H1 (cell line): ENCODE measurements at regions not wholly inside any gene's neighbourhood (a gene's known extent, or its start where the extent isn't known, plus 50 kb on each side); places are given as distances from the start of the nearest gene placed in this dataset.

Experiments used
- CTCF ChIA-PET: fragments of 300-600 bp; sonication (Branson Sonifier 250); formaldehyde crosslinking; loops from one replicate; lab custom pipeline; 2021; ENCODE audit not compliant: partially characterized antibody; lab: Charles Lee
- POLR2A ChIA-PET: fragments of 300-600 bp; sonication (Branson Sonifier 250); formaldehyde crosslinking; loops from one replicate; lab custom pipeline; 2021; ENCODE audit warnings: inconsistent platforms; ENCODE audit not compliant: partially characterized antibody; lab: Charles Lee
- DNase-seq, 2 experiments: peaks; one replicate each; pipeline versions ENCODE4 v3.0.0 to v3.0.0-alpha.2; 2010 to 2022; ENCODE audit warnings: low spot score in 2 of 2, low read depth in 1 of 2, mixed read lengths in 1 of 2
- FAIRE-seq: peaks from 2 replicates; lab custom pipeline; 2011; peaks lifted over from hg19 to GRCh38; lab: Jason Lieb, UNC
- H2AFZ ChIP-seq: 2 replicates; pipeline ENCODE4 v1.8.1; 2012; ENCODE audit warnings: low read length, inconsistent platforms
- H2AK5ac ChIP-seq: 2 replicates; pipeline ENCODE4 v1.6.1; 2013; ENCODE audit warnings: low read depth, low read length
- H2BK120ac ChIP-seq: replicated peaks from 2 replicates; pipeline ENCODE3; 2013; ENCODE audit warnings: low read depth, low read length, inconsistent platforms
- H2BK12ac ChIP-seq: 2 replicates; pipeline ENCODE4 v1.6.1; 2013; ENCODE audit warnings: low read depth, low read length
- H2BK15ac ChIP-seq: 2 replicates; pipeline ENCODE4 v1.6.1; 2013; ENCODE audit warnings: low read length
- H2BK20ac ChIP-seq: 2 replicates; pipeline ENCODE4 v1.6.1; 2013; ENCODE audit warnings: low read length
- H2BK5ac ChIP-seq: 2 replicates; pipeline ENCODE4 v1.6.1; 2013; ENCODE audit warnings: low read depth, low read length
- H3K14ac ChIP-seq: 2 replicates; pipeline ENCODE4 v1.6.1; 2013; ENCODE audit warnings: inconsistent platforms; ENCODE audit not compliant: insufficient read length
- H3K18ac ChIP-seq: 2 replicates; pipeline ENCODE4 v1.6.1; 2013; ENCODE audit warnings: low read length; ENCODE audit errors: extremely low read depth
- H3K23ac ChIP-seq: 2 replicates; pipeline ENCODE4 v1.6.1; 2013; ENCODE audit warnings: inconsistent platforms; ENCODE audit not compliant: insufficient read length
- H3K23me2 ChIP-seq: 2 replicates; pipeline ENCODE4 v1.6.1; 2013; ENCODE audit warnings: low read depth, low read length
- H3K27ac ChIP-seq: 2 replicates; pipeline ENCODE4 v1.6.1; 2011; ENCODE audit warnings: low read depth, low read length, inconsistent platforms
- H3K27me3 ChIP-seq, 4 experiments: replicated peaks in 1 of 4; 1 replicate in 1 of 4; 2 replicates in 3 of 4; pipeline versions ENCODE4 v1.6.1 to v1.8.1; 2011 to 2013; ENCODE audit warnings: low read length in 3 of 4, mild to moderate bottlenecking in 3 of 4, inconsistent platforms in 2 of 4, mixed read lengths in 2 of 4, moderate library complexity in 1 of 4; ENCODE audit not compliant: control insufficient read depth in 3 of 4, insufficient read depth in 3 of 4; ENCODE audit errors: extremely low read depth in 1 of 4
- H3K36me3 ChIP-seq, 4 experiments: 2 replicates each; pipeline versions ENCODE4 v1.6.1 to v1.8.1; 2011 to 2013; ENCODE audit warnings: mild to moderate bottlenecking in 4 of 4, low read length in 3 of 4, moderate library complexity in 2 of 4, control low read depth in 1 of 4, inconsistent platforms in 1 of 4; ENCODE audit not compliant: insufficient read depth in 4 of 4, control insufficient read depth in 2 of 4
- H3K4ac ChIP-seq: replicated peaks from 2 replicates; pipeline ENCODE3; 2013; ENCODE audit warnings: low read length, low read depth, mixed read lengths, inconsistent platforms; ENCODE audit not compliant: insufficient read length
- H3K4me1 ChIP-seq, 4 experiments: replicated peaks in 1 of 4; 1 replicate in 1 of 4; 2 replicates in 3 of 4; pipeline versions ENCODE4 v1.6.1 to v1.8.1; 2011 to 2013; ENCODE audit warnings: low read length in 3 of 4, inconsistent platforms in 2 of 4, mixed read lengths in 1 of 4; ENCODE audit not compliant: insufficient read depth in 4 of 4, control insufficient read depth in 3 of 4
- H3K4me2 ChIP-seq, 2 experiments: 2 replicates each; pipeline versions ENCODE4 v1.6.1 to v1.8.1; 2011 to 2013; ENCODE audit warnings: low read depth in 2 of 2, low read length in 2 of 2, control low read depth in 1 of 2, inconsistent platforms in 1 of 2, mild to moderate bottlenecking in 1 of 2; ENCODE audit not compliant: insufficient read depth in 1 of 2
- H3K4me3 ChIP-seq, 4 experiments: fragments of 200-600, 300-600 bp in 1 of 4; sonication (generic), shearing (Covaris generic), sonication (Bioruptor Twin) in 1 of 4; 2 replicates each; pipeline versions ENCODE4 v1.5.1 to v1.8.1; 2011 to 2016; ENCODE audit warnings: low read length in 4 of 4, low read depth in 3 of 4, control low read depth in 2 of 4, inconsistent platforms in 2 of 4, mild to moderate bottlenecking in 2 of 4, mixed read lengths in 1 of 4, moderate library complexity in 1 of 4; ENCODE audit not compliant: insufficient read depth in 2 of 4; ENCODE audit errors: extremely low read depth in 1 of 4
- H3K56ac ChIP-seq: replicated peaks from 2 replicates; pipeline ENCODE3; 2013; ENCODE audit warnings: low read depth, mild to moderate bottlenecking, mixed read lengths, low read length, inconsistent platforms; ENCODE audit not compliant: insufficient read length
- H3K79me1 ChIP-seq: 2 replicates; pipeline ENCODE4 v1.6.1; 2013; ENCODE audit warnings: low read depth, low read length, control low read depth
- H3K79me2 ChIP-seq, 2 experiments: 2 replicates each; pipeline versions ENCODE4 v1.6.1 to v1.8.1; 2012 to 2013; ENCODE audit warnings: low read length in 2 of 2, mild to moderate bottlenecking in 2 of 2, inconsistent platforms in 1 of 2; ENCODE audit not compliant: insufficient read depth in 2 of 2, control insufficient read depth in 1 of 2
- H3K9ac ChIP-seq, 4 experiments: replicated peaks in 1 of 4; 1 replicate in 1 of 4; 2 replicates in 3 of 4; pipeline versions ENCODE4 v1.6.1 to v1.8.1; 2011 to 2013; ENCODE audit warnings: low read depth in 3 of 4, low read length in 3 of 4, control low read depth in 2 of 4, mild to moderate bottlenecking in 2 of 4, moderate library complexity in 2 of 4, inconsistent platforms in 1 of 4; ENCODE audit errors: extremely low read depth in 1 of 4
- H3K9me3 ChIP-seq, 2 experiments: 2 replicates each; pipeline versions ENCODE4 v1.6.1 to v1.8.1; 2012 to 2013; ENCODE audit warnings: mild to moderate bottlenecking in 2 of 2, moderate library complexity in 2 of 2, control low read depth in 1 of 2, inconsistent platforms in 1 of 2, low read depth in 1 of 2, low read length in 1 of 2, mixed read lengths in 1 of 2; ENCODE audit not compliant: insufficient read depth in 2 of 2
- H4K20me1 ChIP-seq, 2 experiments: replicated peaks in 1 of 2; 2 replicates each; pipeline versions ENCODE3 to v1.8.1; 2011 to 2013; ENCODE audit warnings: inconsistent platforms in 2 of 2, low read length in 2 of 2, mild to moderate bottlenecking in 1 of 2; ENCODE audit not compliant: insufficient read depth in 2 of 2, control insufficient read depth in 1 of 2
- H4K5ac ChIP-seq: 2 replicates; pipeline ENCODE4 v1.6.1; 2013; ENCODE audit warnings: low read length, low read depth, mixed read lengths, inconsistent platforms; ENCODE audit not compliant: insufficient read length
- H4K8ac ChIP-seq: 2 replicates; pipeline ENCODE4 v1.8.0; 2013; ENCODE audit warnings: mild to moderate bottlenecking, moderate library complexity, low read length, inconsistent platforms; ENCODE audit not compliant: insufficient read depth; ENCODE audit errors: extremely low read depth
- H4K91ac ChIP-seq: replicated peaks from 2 replicates; pipeline ENCODE3; 2013; ENCODE audit warnings: low read length, mixed read lengths, inconsistent platforms; ENCODE audit not compliant: insufficient read length
- RAD21 ChIP-seq, 2 experiments: IDR thresholded peaks in 1 of 2; conservative IDR thresholded peaks in 1 of 2; 2 replicates each; pipeline ENCODE4 v1.6.1; 2011; ENCODE audit warnings: low read depth in 2 of 2, low read length in 2 of 2, improper control_type of control experiment in 1 of 2, inconsistent platforms in 1 of 2, mild to moderate bottlenecking in 1 of 2, moderate library complexity in 1 of 2
- TCF12 ChIP-seq: IDR thresholded peaks from 2 replicates; pipeline ENCODE4 v1.6.1; 2011; ENCODE audit warnings: low read depth, mild to moderate bottlenecking, low read length
- WGBS, 2 experiments: shearing (Covaris generic) in 1 of 2; methylation state at CpG; one replicate each; pipeline versions ENCODE4 v1.1.6 to v1.1.7; 2013 to 2015; ENCODE audit warnings: low lambda C conversion rate in 2 of 2, mixed read lengths in 2 of 2, inconsistent platforms in 1 of 2, low coverage in 1 of 2, missing lambda C conversion rate in 1 of 2; ENCODE audit not compliant: insufficient replicate concordance in 2 of 2, insufficient coverage in 1 of 2, insufficient read length in 1 of 2; ENCODE audit errors: extremely low coverage in 1 of 2, missing lambda C conversion rate in 1 of 2; 5-methylcytosine and 5-hydroxymethylcytosine counted together

DNA sequence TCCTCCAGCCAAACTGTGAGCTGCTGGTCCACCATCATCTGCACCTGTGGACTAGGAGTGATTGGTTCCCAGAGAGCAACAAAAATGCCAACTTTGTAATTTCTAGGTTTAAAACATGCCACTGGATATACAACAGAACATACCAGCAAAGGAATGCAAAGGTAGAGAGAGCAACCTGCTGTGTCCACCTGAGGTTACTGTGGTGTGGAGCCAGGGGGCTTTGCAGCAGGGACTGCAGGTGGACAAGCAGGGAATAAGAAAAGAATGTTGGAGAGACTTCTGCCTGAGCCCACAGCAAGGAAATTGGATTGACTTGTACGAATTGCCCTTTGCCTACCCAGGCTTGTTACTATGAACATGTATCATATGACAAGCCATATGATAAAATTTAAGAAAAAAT is 345.2 kb upstream of the SPHKAP start:
- CTCF ChIA-PET = no interaction called here
- no peak overlapping the region for H3K4ac ChIP-seq

More for the DNA sequence above, 345.2 kb upstream of the SPHKAP start:
- no peak overlapping the region for H3K14ac ChIP-seq
- no peak for TF ChIP-seq RAD21 (IDR thresholded peaks at IDR 0.05 in 1 of 2, conservative IDR thresholded peaks at IDR 0.05 in 1 of 2; ENCODE audit: low read depth in 2 of 2, low read length in 2 of 2)
- TF ChIP-seq TCF12 = peak; percentile 87
- TF ChIP-seq, all 59 proteins: peak for 1
- no peak overlapping the region for H2BK12ac ChIP-seq
- 80% methylated on average over 1 of the region's 1 CpG; no CpG with 5 or more reads in 1 of the 2 experiments for WGBS, 2 experiments
- H3K4me1 ChIP-seq = peaks cover 0 to 6% (median 2%) of the 10 kb centered on the region in 4 experiments; a peak in 2 of 7 replicates
- H4K5ac ChIP-seq = no peak overlapping the region
- no peak overlapping the region for H2BK15ac ChIP-seq
- no peaks in the 10 kb centered on the region for H3K23me2 ChIP-seq
- no peaks in the 10 kb centered on the region for H3K36me3 ChIP-seq
- peaks cover 20 to 22% of the 10 kb centered on the region in 2 experiments for H3K9me3 ChIP-seq
- H3K4me2 ChIP-seq = no peak overlapping the region; a peak in 1 of 4 replicates
- DNase-seq (no peak), FAIRE-seq (no peak)
- H3K9ac ChIP-seq = no peak overlapping the region
- H4K91ac ChIP-seq = no peak overlapping the region
- H2AFZ ChIP-seq = no peak overlapping the region
- no peak overlapping the region for H2BK20ac ChIP-seq
- no peak overlapping the region for H4K8ac ChIP-seq
- POLR2A ChIA-PET = no interaction called here
- no peak overlapping the region for H3K4me3 ChIP-seq
- no peak overlapping the region for H3K56ac ChIP-seq
- no peaks in the 10 kb centered on the region for H4K20me1 ChIP-seq
- H3K79me1 ChIP-seq = no peaks in the 10 kb centered on the region
- no peak overlapping the region for H2AK5ac ChIP-seq
- no peak overlapping the region for H2BK5ac ChIP-seq
- no peak overlapping the region for H2BK120ac ChIP-seq
- H3K18ac ChIP-seq = no peak overlapping the region
- no peaks in the 10 kb centered on the region for H3K27me3 ChIP-seq
- H3K27ac ChIP-seq = no peak overlapping the region; the same call in 1 of the 2 replicates
- no peak overlapping the region for H3K23ac ChIP-seq
- no peaks in the 10 kb centered on the region for H3K79me2 ChIP-seq
